HCT116 (cell line): ENCODE measurements at regions not wholly inside any gene's neighbourhood (a gene's known extent, or its start where the extent isn't known, plus 50 kb on each side); places are given as distances from the start of the nearest gene placed in this dataset.

Experiments used
- ATF3 ChIP-seq: IDR thresholded peaks from 2 replicates; pipeline ENCODE4 v1.6.1; 2012
- CEBPB ChIP-seq: IDR thresholded peaks from 2 replicates; pipeline ENCODE4 v1.6.1; 2012; ENCODE audit warnings: low read depth
- ELF1 ChIP-seq: IDR thresholded peaks from 2 replicates; pipeline ENCODE4 v1.6.1; 2012; ENCODE audit warnings: low read depth, borderline replicate concordance
- EZH2phosphoT487 ChIP-seq: fragments of 200-600 bp; IDR thresholded peaks from 2 replicates; pipeline ENCODE4 v1.6.1; 2018; ENCODE audit warnings: antibody characterized with exemption, borderline replicate concordance
- POLR2A ChIP-seq: IDR thresholded peaks from 2 replicates; pipeline ENCODE4 v1.7.0; 2011; ENCODE audit warnings: borderline replicate concordance; ENCODE audit not compliant: insufficient read depth, insufficient read length; ENCODE audit errors: extremely low read depth
- POLR2AphosphoS5 ChIP-seq: IDR thresholded peaks from 2 replicates; pipeline ENCODE4 v1.6.1; 2011; ENCODE audit warnings: mild to moderate bottlenecking, low read depth, low read length, moderate library complexity
- RAD21 ChIP-seq: IDR thresholded peaks from 2 replicates; pipeline ENCODE4 v1.6.1; 2012; ENCODE audit warnings: low read depth, mild to moderate bottlenecking
- REST ChIP-seq: IDR thresholded peaks from 2 replicates; pipeline ENCODE4 v1.6.1; 2012; ENCODE audit warnings: low read depth
- TCF7L2 ChIP-seq: IDR thresholded peaks from 2 replicates; pipeline ENCODE4 v1.7.0; 2011; ENCODE audit warnings: borderline replicate concordance, inconsistent platforms; ENCODE audit not compliant: insufficient read depth, insufficient read length; ENCODE audit errors: extremely low read depth
- YY1 ChIP-seq: IDR thresholded peaks from 2 replicates; pipeline ENCODE4 v1.6.1; 2011; ENCODE audit warnings: low read length, low read depth, moderate library complexity, mild to moderate bottlenecking; ENCODE audit not compliant: insufficient replicate concordance; ENCODE audit errors: extremely low read depth
- TF ChIP-seq, protein P1 (sequence below), 3 experiments: fragments of 200-600 bp in 1 of 3; sonication (generic) in 1 of 3; IDR thresholded peaks in 2 of 3; conservative IDR thresholded peaks in 1 of 3; 2 replicates each; pipeline ENCODE4 v1.5.1; 2012 to 2017; ENCODE audit warnings: low read depth in 2 of 3, low read length in 2 of 3, antibody characterized with exemption in 1 of 3, borderline replicate concordance in 1 of 3, control low read depth in 1 of 3, mild to moderate bottlenecking in 1 of 3, mixed read lengths in 1 of 3, mixed run types in 1 of 3, moderate library complexity in 1 of 3; ENCODE audit not compliant: insufficient read depth in 1 of 3
- TF ChIP-seq, protein P2 (sequence below): IDR thresholded peaks from 2 replicates; pipeline ENCODE4 v1.6.1; 2011; ENCODE audit warnings: mild to moderate bottlenecking, low read length, moderate library complexity; ENCODE audit not compliant: insufficient replicate concordance; ENCODE audit errors: extremely low read depth
- TF ChIP-seq, protein P3 (sequence below): IDR thresholded peaks from 2 replicates; pipeline ENCODE4 v1.6.1; 2012

GRCh38 chr2:14569294-14569693 is 63.2 kb upstream of the LRATD1 start:
- no peak for TF ChIP-seq POLR2A
- no peak for TF ChIP-seq RAD21
- TF ChIP-seq TCF7L2: no peak
- TF ChIP-seq, protein P1, sequence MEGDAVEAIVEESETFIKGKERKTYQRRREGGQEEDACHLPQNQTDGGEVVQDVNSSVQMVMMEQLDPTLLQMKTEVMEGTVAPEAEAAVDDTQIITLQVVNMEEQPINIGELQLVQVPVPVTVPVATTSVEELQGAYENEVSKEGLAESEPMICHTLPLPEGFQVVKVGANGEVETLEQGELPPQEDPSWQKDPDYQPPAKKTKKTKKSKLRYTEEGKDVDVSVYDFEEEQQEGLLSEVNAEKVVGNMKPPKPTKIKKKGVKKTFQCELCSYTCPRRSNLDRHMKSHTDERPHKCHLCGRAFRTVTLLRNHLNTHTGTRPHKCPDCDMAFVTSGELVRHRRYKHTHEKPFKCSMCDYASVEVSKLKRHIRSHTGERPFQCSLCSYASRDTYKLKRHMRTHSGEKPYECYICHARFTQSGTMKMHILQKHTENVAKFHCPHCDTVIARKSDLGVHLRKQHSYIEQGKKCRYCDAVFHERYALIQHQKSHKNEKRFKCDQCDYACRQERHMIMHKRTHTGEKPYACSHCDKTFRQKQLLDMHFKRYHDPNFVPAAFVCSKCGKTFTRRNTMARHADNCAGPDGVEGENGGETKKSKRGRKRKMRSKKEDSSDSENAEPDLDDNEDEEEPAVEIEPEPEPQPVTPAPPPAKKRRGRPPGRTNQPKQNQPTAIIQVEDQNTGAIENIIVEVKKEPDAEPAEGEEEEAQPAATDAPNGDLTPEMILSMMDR (IDR thresholded peaks at IDR 0.05 in 2 of 3, conservative IDR thresholded peaks at IDR 0.05 in 1 of 3; ENCODE audit: borderline replicate concordance in 1 of 3, insufficient read depth in 1 of 3, low read depth in 2 of 3, low read length in 2 of 3): no peak
- no peak for TF ChIP-seq YY1
- TF ChIP-seq, protein P2, sequence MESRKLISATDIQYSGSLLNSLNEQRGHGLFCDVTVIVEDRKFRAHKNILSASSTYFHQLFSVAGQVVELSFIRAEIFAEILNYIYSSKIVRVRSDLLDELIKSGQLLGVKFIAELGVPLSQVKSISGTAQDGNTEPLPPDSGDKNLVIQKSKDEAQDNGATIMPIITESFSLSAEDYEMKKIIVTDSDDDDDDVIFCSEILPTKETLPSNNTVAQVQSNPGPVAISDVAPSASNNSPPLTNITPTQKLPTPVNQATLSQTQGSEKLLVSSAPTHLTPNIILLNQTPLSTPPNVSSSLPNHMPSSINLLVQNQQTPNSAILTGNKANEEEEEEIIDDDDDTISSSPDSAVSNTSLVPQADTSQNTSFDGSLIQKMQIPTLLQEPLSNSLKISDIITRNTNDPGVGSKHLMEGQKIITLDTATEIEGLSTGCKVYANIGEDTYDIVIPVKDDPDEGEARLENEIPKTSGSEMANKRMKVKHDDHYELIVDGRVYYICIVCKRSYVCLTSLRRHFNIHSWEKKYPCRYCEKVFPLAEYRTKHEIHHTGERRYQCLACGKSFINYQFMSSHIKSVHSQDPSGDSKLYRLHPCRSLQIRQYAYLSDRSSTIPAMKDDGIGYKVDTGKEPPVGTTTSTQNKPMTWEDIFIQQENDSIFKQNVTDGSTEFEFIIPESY: no peak
- TF ChIP-seq ELF1: no peak
- TF ChIP-seq, protein P3, sequence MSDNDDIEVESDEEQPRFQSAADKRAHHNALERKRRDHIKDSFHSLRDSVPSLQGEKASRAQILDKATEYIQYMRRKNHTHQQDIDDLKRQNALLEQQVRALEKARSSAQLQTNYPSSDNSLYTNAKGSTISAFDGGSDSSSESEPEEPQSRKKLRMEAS: no peak
- no peak for TF ChIP-seq EZH2phosphoT487
- TF ChIP-seq POLR2AphosphoS5: no peak
- no peak for TF ChIP-seq REST
- TF ChIP-seq CEBPB: no peak
- no peak for TF ChIP-seq ATF3
